ENCODE measurements at regions not wholly inside any gene's neighbourhood (a gene's known extent, or its start where the extent isn't known, plus 50 kb on each side); places are given as distances from the start of the nearest gene placed in this dataset.

- Histone ChIP-seq H3K9me3 (ENCODE audit: control insufficient read depth, insufficient read depth, low read depth, low read length) (no peaks in the 10 kb centered on the region), H3K4me1 (ENCODE audit: control insufficient read depth, insufficient read depth, low read length) (no peaks in the 10 kb centered on the region), H3K27ac (ENCODE audit: extremely low read depth, low read depth, low read length) (no peak overlapping the region), H3K4me3 (ENCODE audit: low read depth, low read length) (no peak overlapping the region), H3K36me3 (ENCODE audit: control insufficient read depth in 2 of 2, insufficient read depth in 1 of 2, low read length in 2 of 2) (no peaks in the 10 kb centered on the region)
- no peak for TF ChIP-seq ZNF670 (tag by site-specific recombination; IDR thresholded peaks at IDR 0.05; ENCODE audit: low read depth)
- TF ChIP-seq ZNF664 (tag by site-specific recombination; IDR thresholded peaks at IDR 0.05) = no peak
- TF ChIP-seq ZBTB11 (tag by site-specific recombination; conservative IDR thresholded peaks at IDR 0.05; ENCODE audit: low read depth) = no peak
- TF ChIP-seq ZNF335 (tag by site-specific recombination; conservative IDR thresholded peaks at IDR 0.05) = no peak
- no peak for TF ChIP-seq HOXD13 (CRISPR knock-in tag; IDR thresholded peaks at IDR 0.05; ENCODE audit: borderline replicate concordance)
- no peak for TF ChIP-seq ZNF311 (tag by site-specific recombination; IDR thresholded peaks at IDR 0.05; ENCODE audit: borderline replicate concordance)
- no peak for TF ChIP-seq ZNF223 (tag by site-specific recombination; IDR thresholded peaks at IDR 0.05)
- no peak for TF ChIP-seq ZSCAN16 (tag by site-specific recombination; IDR thresholded peaks at IDR 0.05)
- TF ChIP-seq GLIS2 (tag by site-specific recombination; IDR thresholded peaks at IDR 0.05) = no peak
- TF ChIP-seq ZFP37 (tag by site-specific recombination; IDR thresholded peaks at IDR 0.05) = no peak
- TF ChIP-seq ZNF549 (tag by site-specific recombination; IDR thresholded peaks at IDR 0.05) = no peak
- no peak for TF ChIP-seq ZNF518A (tag by site-specific recombination; conservative IDR thresholded peaks at IDR 0.05; ENCODE audit: low read depth)
- TF ChIP-seq ZBTB21 (tag by site-specific recombination; IDR thresholded peaks at IDR 0.05) = no peak
- TF ChIP-seq ZNF350 (tag by site-specific recombination; IDR thresholded peaks at IDR 0.05) = no peak
- no peak for TF ChIP-seq ZBTB6 (tag by site-specific recombination; IDR thresholded peaks at IDR 0.05)
- ChIA-PET POLR2A (no interaction called here), CTCF (no interaction called here)
Measured at GRCh38 chr18:56323673-56324072, 314.7 kb downstream of the TXNL1 start.

- Histone ChIP-seq H3K4me3 (ENCODE audit: low read depth, low read length) (no peak overlapping the region), H3K4me1 (ENCODE audit: control insufficient read depth, insufficient read depth, low read length) (no peaks in the 10 kb centered on the region), H3K36me3 (ENCODE audit: control insufficient read depth in 2 of 2, insufficient read depth in 1 of 2, low read length in 2 of 2) (no peaks in the 10 kb centered on the region), H3K9me3 (ENCODE audit: control insufficient read depth, insufficient read depth, low read depth, low read length) (no peaks in the 10 kb centered on the region), H3K27ac (ENCODE audit: extremely low read depth, low read depth, low read length) (no peak overlapping the region)
- ChIA-PET POLR2A (no interaction called here), CTCF (no interaction called here)
- TF ChIP-seq ZNF510 (tag by site-specific recombination; IDR thresholded peaks at IDR 0.05; ENCODE audit: insufficient replicate concordance) = no peak
- TF ChIP-seq, protein P1, sequence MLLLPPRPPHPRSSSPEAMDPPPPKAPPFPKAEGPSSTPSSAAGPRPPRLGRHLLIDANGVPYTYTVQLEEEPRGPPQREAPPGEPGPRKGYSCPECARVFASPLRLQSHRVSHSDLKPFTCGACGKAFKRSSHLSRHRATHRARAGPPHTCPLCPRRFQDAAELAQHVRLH (tag by site-specific recombination; IDR thresholded peaks at IDR 0.05) = no peak
- no peak for TF ChIP-seq ZSCAN23 (tag by site-specific recombination; IDR thresholded peaks at IDR 0.05)
- TF ChIP-seq, protein P2, sequence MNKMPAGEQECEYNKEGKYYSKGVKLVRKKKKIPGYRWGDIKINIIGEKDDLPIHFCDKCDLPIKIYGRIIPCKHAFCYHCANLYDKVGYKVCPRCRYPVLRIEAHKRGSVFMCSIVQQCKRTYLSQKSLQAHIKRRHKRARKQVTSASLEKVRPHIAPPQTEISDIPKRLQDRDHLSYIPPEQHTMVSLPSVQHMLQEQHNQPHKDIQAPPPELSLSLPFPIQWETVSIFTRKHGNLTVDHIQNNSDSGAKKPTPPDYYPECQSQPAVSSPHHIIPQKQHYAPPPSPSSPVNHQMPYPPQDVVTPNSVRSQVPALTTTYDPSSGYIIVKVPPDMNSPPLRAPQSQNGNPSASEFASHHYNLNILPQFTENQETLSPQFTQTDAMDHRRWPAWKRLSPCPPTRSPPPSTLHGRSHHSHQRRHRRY (tag by site-specific recombination; IDR thresholded peaks at IDR 0.05) = no peak
- no peak for TF ChIP-seq ZNF211 (tag by site-specific recombination; IDR thresholded peaks at IDR 0.05; ENCODE audit: low read depth)
- no peak for TF ChIP-seq IKZF3 (tag by site-specific recombination; IDR thresholded peaks at IDR 0.05)
- no peak for TF ChIP-seq RBAK (tag by site-specific recombination; IDR thresholded peaks at IDR 0.05)
- TF ChIP-seq ZSCAN30 (tag by site-specific recombination; IDR thresholded peaks at IDR 0.05) = no peak
- no peak for TF ChIP-seq ZBTB17 (tag by site-specific recombination; IDR thresholded peaks at IDR 0.05)
- TF ChIP-seq, protein P3, sequence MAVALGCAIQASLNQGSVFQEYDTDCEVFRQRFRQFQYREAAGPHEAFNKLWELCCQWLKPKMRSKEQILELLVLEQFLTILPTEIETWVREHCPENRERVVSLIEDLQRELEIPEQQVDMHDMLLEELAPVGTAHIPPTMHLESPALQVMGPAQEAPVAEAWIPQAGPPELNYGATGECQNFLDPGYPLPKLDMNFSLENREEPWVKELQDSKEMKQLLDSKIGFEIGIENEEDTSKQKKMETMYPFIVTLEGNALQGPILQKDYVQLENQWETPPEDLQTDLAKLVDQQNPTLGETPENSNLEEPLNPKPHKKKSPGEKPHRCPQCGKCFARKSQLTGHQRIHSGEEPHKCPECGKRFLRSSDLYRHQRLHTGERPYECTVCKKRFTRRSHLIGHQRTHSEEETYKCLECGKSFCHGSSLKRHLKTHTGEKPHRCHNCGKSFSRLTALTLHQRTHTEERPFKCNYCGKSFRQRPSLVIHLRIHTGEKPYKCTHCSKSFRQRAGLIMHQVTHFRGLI (tag by site-specific recombination; IDR thresholded peaks at IDR 0.05) = no peak
Measured at GRCh38 chr18:56322406-56322805, 316.0 kb downstream of the TXNL1 start.
